ENCODE measurements at regions not wholly inside any gene's neighbourhood (a gene's known extent, or its start where the extent isn't known, plus 50 kb on each side); places are given as distances from the start of the nearest gene placed in this dataset.

DNA sequence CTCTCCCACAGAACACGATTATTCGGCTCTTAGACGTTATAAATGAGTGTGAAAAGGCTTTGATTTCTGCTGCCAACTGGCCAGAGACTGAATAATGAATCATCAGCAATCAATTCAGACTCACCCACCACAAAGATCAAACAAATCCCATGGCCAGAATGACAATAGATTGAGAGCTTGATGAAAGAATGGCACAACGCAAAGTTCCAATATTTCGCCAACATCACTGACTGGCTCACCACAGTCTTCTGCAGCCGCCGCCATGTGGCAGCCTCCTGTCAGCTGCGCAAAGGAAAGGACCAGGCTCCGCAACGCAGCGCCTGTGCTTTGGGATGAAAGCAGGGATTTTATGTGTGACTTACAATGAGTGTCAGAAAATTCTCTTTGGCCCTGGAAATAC is 104.4 kb upstream of the SOX11 start:
- TF ChIP-seq POLR2A (IDR thresholded peaks at IDR 0.05; ENCODE audit: low read depth, low read length) (no peak), CREB1 (IDR thresholded peaks at IDR 0.05; ENCODE audit: low read depth) (no peak), ZNF217 (IDR thresholded peaks at IDR 0.05) (no peak), EGR1 (IDR thresholded peaks at IDR 0.05; ENCODE audit: borderline replicate concordance in 1 of 2, low read depth in 2 of 2, low read length in 2 of 2) (no peak)
- TF ChIP-seq, protein P1, sequence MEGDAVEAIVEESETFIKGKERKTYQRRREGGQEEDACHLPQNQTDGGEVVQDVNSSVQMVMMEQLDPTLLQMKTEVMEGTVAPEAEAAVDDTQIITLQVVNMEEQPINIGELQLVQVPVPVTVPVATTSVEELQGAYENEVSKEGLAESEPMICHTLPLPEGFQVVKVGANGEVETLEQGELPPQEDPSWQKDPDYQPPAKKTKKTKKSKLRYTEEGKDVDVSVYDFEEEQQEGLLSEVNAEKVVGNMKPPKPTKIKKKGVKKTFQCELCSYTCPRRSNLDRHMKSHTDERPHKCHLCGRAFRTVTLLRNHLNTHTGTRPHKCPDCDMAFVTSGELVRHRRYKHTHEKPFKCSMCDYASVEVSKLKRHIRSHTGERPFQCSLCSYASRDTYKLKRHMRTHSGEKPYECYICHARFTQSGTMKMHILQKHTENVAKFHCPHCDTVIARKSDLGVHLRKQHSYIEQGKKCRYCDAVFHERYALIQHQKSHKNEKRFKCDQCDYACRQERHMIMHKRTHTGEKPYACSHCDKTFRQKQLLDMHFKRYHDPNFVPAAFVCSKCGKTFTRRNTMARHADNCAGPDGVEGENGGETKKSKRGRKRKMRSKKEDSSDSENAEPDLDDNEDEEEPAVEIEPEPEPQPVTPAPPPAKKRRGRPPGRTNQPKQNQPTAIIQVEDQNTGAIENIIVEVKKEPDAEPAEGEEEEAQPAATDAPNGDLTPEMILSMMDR (IDR thresholded peaks at IDR 0.05 in 2 of 3, conservative IDR thresholded peaks at IDR 0.05 in 1 of 3; ENCODE audit: control insufficient read depth in 2 of 3, extremely low read depth in 1 of 3, insufficient read depth in 1 of 3, low read depth in 3 of 3, low read length in 3 of 3) = no peak

Measured in GM12878 (cell line).